ENCODE measurements at regions not wholly inside any gene's neighbourhood (a gene's known extent, or its start where the extent isn't known, plus 50 kb on each side); places are given as distances from the start of the nearest gene placed in this dataset.

DNA sequence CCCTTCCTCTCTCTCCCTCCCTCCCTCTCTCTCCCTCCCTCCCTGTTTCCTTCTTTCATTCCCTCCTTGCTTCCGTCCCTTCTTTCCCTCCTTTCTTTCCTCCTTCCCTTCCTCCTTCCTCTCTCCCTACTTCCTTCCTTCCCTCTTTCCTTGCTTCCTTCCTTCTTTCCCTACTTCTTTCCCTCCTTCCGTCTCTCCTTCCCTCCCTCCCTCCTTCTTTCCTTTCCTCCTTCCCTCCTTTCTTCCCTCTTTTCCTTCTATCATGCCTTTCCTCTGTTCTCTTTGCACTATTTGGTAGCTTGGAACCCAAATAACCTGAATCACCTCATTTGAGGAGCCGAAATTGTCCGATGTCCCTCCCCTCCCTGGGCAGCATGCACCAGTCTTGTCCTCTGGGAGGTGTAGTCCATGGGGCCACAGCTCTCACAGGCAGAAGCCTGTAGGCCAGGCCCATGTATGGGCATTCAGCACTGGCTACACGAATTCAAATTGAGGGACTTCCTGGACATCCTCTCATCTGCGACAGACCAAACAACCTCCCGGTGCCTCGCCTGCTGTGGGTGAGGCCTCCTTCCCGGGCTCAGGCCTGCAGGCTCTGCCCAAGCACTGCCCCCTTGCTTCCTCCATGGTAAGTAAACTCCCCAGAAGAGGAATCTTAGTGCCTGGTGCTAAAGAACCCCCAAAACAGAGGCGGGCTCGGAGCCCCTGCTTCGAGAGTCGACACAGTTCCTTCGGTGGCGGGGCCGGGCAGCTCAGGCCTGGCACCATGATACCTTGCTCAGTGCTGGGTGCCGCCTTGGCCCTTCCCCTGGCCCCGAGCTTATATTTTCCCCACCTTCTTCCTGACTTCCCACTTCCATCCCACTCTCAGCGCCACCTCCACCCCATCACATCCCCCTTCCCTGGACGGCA lies 454.1 kb upstream of the CADM1 start:
- DNase-seq (ENCODE audit: low spot score): no peak
- intact Hi-C loops (cut with DNase I): no loop called here
- no peak for ATAC-seq

GRCh38 chr11:115955803-115956202 lies 451.6 kb upstream of the CADM1 start:
- intact Hi-C loops (cut with DNase I): no loop called here
- DNase-seq (ENCODE audit: low spot score): no peak
- no peak for ATAC-seq

- intact Hi-C loops (cut with DNase I): no loop called here
- ATAC-seq: no peak
Measured at GRCh38 chr11:115950660-115951059, 446.4 kb upstream of the CADM1 start.

GRCh38 chr11:115944596-115944995 lies 440.4 kb upstream of the CADM1 start:
- ATAC-seq (no peak), DNase-seq (ENCODE audit: low spot score) (no peak)
- intact Hi-C loops (cut with DNase I): no loop called here

More at GRCh38 chr11:115950660-115951059, 446.4 kb upstream of the CADM1 start:
- DNase-seq (ENCODE audit: low spot score): no peak

DNA sequence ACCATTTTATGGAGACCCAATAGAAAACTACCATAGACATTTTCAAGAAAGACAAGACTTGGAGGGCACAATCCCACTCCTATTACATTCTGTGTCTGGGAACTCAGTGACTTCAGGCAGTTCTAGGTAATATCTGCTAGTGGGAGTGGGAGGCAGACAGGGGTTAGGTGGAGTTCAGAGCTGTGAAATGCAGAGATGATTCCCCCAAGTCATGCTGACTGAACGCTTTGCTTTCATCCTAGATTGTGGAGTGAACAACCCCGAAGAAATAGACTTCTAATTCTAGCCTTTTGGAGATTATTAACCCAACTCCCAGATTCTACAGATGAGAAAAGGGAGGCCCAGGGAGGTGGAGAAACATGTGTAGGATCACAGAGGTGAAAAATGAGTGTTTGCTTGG lies 437.8 kb upstream of the CADM1 start:
- intact Hi-C loops (cut with DNase I): no loop called here
- ATAC-seq (no peak), DNase-seq (ENCODE audit: low spot score) (no peak)

DNA sequence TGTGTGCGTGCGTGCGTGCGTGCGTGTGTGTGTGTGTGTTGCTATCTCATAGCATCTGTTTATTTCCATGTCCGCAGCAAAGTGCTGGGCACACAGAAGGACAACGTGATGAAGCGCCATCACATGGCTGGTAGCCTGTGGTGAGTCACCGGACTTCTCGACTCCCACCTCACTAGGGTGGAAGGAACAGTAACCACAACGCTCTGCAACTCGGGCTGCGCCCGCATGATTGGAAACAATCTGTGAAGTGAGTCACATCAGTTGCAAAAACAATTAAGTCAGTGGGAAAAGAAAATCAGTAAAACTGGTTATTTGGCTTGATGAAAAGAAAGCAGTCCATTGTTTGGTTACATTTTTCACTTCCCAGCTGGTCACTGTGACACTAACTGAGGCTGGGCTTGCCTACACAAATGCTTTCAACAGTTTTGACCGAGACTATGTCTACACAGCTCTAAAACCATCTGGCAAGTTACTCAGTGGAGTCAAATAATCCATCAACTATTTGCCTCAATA lies 437.3 kb upstream of the CADM1 start:
- peak; percentile 68 for ATAC-seq
- intact Hi-C loops (cut with DNase I): no loop called here
- DNase-seq (ENCODE audit: low spot score): peak; percentile 65

DNA sequence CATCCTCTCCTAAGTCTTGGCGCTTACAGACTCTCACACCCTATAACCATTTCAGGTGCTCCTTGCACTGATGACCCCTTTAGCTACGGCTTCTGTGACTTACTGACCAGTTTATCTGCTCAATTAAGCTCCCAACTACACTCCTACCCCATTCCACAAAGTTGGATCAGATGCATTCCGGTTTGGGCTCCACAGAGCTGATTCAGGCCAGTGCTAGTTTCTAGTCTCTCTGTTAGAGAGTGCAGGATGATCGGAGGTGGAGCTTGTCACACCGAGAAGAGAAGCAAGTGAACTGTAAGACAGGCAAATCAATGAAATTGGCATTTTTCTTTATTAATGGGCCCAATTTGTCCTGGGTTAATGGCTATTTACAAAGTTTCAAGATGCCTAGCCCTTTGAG lies 436.8 kb upstream of the CADM1 start:
- intact Hi-C loops (cut with DNase I): no loop called here
- no peak for DNase-seq (ENCODE audit: low spot score)
- ATAC-seq: no peak

GRCh38 chr11:115939731-115940421 lies 435.7 kb upstream of the CADM1 start:
- ATAC-seq: no peak
- no peak for DNase-seq (ENCODE audit: low spot score)
- intact Hi-C loops (cut with DNase I): no loop called here

DNA sequence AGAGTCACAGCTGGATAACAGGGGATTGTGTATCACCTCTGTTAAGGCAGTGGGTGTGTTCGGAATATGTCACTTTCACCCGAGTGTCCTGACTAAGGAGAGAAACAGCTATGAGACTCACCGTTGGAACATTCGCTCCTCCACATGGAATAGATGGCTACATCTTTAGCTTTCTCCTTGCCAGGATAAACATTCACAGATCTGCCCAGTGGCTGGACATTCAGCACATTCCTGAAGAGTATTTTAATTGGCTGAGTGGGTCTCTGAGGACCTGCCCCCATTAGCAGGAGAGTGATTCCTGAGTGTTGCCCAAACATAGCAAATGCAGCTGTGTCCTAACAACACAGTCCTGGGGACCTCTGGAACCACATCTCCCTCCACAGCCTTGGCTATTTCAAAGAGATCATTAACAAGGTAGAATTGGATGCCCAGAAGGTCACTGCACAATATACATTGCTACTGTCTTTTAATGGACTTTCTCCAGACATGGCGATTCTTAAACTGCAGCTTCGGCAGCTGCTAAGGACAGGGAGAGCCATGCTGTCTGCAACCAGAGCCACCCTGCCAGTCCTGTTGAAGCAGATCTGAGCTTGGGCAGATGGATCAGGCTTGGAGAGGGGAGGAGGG lies 435.0 kb upstream of the CADM1 start:
- intact Hi-C loops (cut with DNase I): no loop called here
- DNase-seq (ENCODE audit: low spot score): no peak
- peak; percentile 53 for ATAC-seq

GRCh38 chr11:115933564-115933963 lies 429.3 kb upstream of the CADM1 start:
- DNase-seq (ENCODE audit: low spot score) (no peak), ATAC-seq (no peak)
- intact Hi-C loops (cut with DNase I): no loop called here

- DNase-seq (ENCODE audit: low spot score): no peak
- ATAC-seq: no peak
- intact Hi-C loops (cut with DNase I): no loop called here
Measured at GRCh38 chr11:115931548-115932083, 427.4 kb upstream of the CADM1 start.

DNA sequence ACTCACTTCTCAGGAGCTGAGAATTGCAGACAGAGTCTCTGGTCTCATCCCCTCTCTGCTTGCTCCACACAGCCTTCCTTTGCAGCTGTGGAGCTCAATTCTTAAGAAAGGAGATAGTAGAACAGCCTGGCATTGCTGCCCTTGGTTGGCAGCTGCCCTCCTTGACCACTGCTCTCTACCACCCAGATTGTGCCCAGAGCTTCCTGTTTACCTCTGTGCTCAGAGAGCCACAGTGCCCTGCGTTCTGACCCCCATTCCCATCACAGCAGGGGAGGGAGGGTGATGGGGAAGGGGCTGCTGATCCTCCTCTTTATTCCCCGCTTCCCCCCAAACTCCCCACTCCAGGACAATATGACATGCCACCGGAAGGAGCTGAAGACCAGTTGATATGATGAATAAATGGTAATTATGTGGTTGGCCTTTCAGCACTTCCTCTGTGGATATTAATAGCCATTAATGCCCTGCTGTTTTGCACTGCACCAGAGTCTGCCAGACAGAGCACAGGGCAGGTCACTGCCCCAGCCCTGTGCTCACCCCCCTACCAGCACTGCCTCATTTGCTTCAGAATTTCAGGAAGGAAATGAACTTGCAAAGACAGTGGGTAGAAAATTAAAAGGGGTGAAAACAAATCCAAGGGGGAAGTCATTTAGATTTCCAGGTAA lies 426.8 kb upstream of the CADM1 start:
- peak; percentile 84 for ATAC-seq
- intact Hi-C loops (cut with DNase I): no loop called here
- no peak for DNase-seq (ENCODE audit: low spot score)

DNA sequence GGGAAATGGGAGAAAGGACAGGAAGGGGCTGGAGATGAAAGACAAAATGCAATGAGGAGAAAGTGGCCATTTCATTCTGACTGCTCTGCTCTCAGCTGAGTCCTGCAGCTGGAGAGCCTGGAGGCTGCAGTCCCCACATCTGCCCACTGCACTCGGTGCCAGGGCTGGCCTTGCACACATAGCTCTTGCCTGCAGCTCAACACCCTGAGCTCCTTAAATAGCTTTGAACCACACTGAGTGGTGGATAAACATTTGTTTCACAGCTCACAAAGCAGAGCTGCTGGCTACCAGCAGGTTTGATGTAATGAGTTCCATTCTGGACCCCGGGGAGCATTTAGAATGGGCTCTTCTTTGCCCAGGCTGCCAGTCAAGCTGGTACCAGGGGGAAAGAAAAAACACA lies 426.1 kb upstream of the CADM1 start:
- intact Hi-C loops (cut with DNase I): no loop called here
- ATAC-seq: no peak
- DNase-seq (ENCODE audit: low spot score): no peak

DNA sequence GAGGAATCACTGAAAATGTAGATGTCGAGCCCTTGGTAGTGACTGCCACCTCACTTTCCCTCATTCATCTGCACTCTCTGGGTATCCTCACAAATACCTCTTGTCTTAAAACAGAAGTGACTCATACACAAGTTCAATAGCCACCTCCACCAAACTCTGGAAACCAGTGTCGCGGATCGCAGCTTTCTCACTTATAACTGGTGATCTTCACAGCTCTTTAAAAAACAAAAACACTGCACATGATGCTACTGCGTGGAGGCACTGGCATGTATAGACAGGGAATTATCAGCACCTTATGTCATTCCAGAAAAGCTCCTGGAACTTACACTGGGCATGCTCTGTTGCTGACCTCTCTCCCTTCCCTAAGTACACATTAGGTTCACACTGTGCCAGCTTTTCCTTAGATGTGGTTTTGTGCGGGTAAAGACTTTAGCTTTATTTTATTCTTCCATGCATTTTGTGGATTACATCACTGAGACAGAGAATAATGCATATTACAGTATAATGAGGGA lies 425.5 kb upstream of the CADM1 start:
- DNase-seq (ENCODE audit: low spot score): no peak
- ATAC-seq: no peak
- intact Hi-C loops (cut with DNase I): no loop called here

GRCh38 chr11:115928811-115929210 lies 424.6 kb upstream of the CADM1 start:
- intact Hi-C loops (cut with DNase I): no loop called here
- DNase-seq (ENCODE audit: low spot score) (no peak), ATAC-seq (no peak)

DNA sequence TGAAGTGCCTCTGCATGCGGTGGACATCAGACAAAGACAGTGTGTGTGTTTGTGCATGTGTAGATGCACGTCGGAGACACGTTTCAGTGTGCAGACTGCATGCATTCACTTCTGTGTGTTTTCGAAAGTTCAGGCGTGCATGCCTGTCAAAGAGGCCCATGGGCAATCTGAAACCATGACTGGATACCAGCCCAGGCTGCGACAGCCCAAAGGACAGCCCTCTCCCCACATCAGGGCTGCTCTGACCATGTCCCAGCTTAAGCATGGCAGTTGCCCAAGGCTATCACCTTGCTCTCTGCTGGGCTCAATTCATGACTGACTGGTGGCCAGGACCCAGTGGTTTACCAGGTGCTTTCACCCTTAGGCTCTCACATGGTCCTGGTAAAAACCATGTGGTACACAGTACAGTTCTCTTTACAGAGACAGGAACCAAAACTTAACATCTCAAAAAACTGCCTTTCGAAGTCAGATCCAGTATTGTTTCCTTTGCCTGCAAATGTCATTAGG lies 423.7 kb upstream of the CADM1 start:
- no peak for ATAC-seq
- DNase-seq (ENCODE audit: low spot score): no peak
- intact Hi-C loops (cut with DNase I): no loop called here

DNA sequence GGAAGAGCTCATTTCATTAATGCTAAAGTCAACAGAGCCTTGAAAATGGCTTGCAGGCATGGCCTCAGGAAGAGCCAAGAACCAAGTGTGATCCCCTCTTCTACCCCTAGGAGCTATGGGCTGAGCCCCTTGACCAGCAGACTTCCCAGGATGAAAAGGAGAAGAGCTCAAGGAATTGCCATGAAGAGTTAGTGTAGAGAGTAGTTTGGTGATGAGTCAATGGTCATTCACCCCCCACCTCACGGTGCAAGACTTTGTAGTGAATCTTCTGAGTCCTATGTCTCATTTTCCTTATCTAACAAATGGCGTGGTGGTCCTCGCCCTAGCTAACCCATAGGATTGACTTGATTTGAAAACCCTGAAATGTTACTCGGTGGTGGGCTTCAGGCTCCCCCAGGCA lies 422.4 kb upstream of the CADM1 start:
- intact Hi-C loops (cut with DNase I): no loop called here
- no peak for ATAC-seq

GRCh38 chr11:115926138-115926537 lies 421.9 kb upstream of the CADM1 start:
- intact Hi-C loops (cut with DNase I): no loop called here

More for the DNA sequence above, 422.4 kb upstream of the CADM1 start:
- DNase-seq (ENCODE audit: low spot score): no peak

More at GRCh38 chr11:115926138-115926537, 421.9 kb upstream of the CADM1 start:
- DNase-seq (ENCODE audit: low spot score) (no peak), ATAC-seq (no peak)

Measured in sciatic nerve (tissue), 2 donors.